Activated CD4-positive, alpha-beta T cell treated with anti-CD3 and anti-CD28 coated beads, Interleukin-2, amount 10 ng/mL, durations not matched to agents 7 days and 5 days (primary cell): ENCODE measurements at regions not wholly inside any gene's neighbourhood (a gene's known extent, or its start where the extent isn't known, plus 50 kb on each side); places are given as distances from the start of the nearest gene placed in this dataset.

Source experiments
- CTCF ChIA-PET: fragments of 350-600 bp; sonication (Branson Sonifier 250); formaldehyde crosslinking; loops from one replicate; lab custom pipeline; 2021; ENCODE audit warnings: antibody characterized with exemption; lab: Charles Lee
- POLR2A ChIA-PET: fragments of 350-600 bp; sonication (Branson Sonifier 250); formaldehyde crosslinking; loops from one replicate; lab custom pipeline; 2021; ENCODE audit warnings: antibody characterized with exemption; lab: Charles Lee
- DNase-seq: peaks from one replicate; pipeline ENCODE4 v3.0.0-alpha.2; 2020
- H3K27ac Mint-ChIP-seq: one replicate; pipeline ENCODE4 v1.8.0; 2021; ENCODE audit warnings: mild to moderate bottlenecking, moderate library complexity, mixed read lengths
- H3K27me3 Mint-ChIP-seq: one replicate; pipeline ENCODE4 v1.8.0; 2021; ENCODE audit warnings: mixed read lengths
- H3K36me3 Mint-ChIP-seq: one replicate; pipeline ENCODE4 v1.8.0; 2021; ENCODE audit warnings: low read depth, mixed read lengths
- H3K4me1 Mint-ChIP-seq: one replicate; pipeline ENCODE4 v1.8.0; 2021; ENCODE audit warnings: mixed read lengths
- H3K4me3 Mint-ChIP-seq: one replicate; pipeline ENCODE4 v1.8.0; 2021; ENCODE audit warnings: mild to moderate bottlenecking, moderate library complexity, mixed read lengths
- H3K9me3 Mint-ChIP-seq: one replicate; pipeline ENCODE4 v1.8.0; 2021; ENCODE audit warnings: mixed read lengths

GRCh38 chr15:95676500-95676899 is 654.0 kb upstream of the NR2F2 start:
- Mint-ChIP-seq H3K4me1 (no peaks in the 10 kb centered on the region), H3K9me3 (no peaks in the 10 kb centered on the region), H3K27ac (no peak overlapping the region), H3K27me3 (no peaks in the 10 kb centered on the region), H3K4me3 (no peak overlapping the region), H3K36me3 (no peaks in the 10 kb centered on the region)
- ChIA-PET POLR2A (no interaction called here), CTCF (interaction anchor here (0.6 kb wide), 1 partner anchor 449 kb away, joined by 3 read pairs; no protein-coding TSS in a partner anchor)
- DNase-seq = no peak

DNA sequence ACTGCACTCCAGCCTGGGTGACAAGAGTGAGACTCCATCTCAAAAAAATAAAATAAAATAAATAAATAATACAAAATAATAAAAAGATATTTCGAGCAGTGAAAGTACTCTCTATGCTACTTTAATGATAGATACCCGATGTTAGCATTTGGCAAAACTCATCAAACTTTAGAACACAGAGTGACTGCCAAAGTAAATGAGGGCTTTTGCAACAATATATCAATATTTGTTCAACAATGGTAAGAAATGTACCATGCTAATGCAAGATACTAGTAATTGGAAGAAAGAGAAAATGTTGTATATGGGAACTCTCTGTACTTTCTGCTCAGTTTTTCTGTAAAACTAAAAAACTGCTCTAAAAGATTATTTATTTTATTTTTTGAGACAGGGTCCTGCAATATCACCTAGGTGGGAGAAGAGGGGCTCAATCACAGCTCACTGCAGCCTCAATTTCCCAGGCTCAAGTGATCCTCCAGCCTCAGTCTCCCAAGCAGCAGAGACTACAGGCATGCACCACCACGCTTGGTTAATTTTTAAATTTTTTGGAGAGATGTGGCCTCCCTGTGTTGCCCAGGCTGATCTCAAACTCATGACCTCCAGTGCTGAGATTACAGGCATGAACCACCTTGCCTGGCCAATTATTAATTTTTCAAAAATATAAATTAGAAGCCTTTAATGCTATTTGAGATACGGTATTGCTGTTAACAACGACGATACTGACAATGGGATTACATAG is 650.5 kb upstream of the NR2F2 start:
- Mint-ChIP-seq H3K27ac (no peak overlapping the region), H3K36me3 (no peaks in the 10 kb centered on the region), H3K4me3 (no peak overlapping the region), H3K4me1 (no peaks in the 10 kb centered on the region), H3K9me3 (no peaks in the 10 kb centered on the region), H3K27me3 (peaks cover 2% of the 10 kb centered on the region)
- DNase-seq = no peak
- CTCF ChIA-PET = no interaction called here
- POLR2A ChIA-PET = no interaction called here

DNA sequence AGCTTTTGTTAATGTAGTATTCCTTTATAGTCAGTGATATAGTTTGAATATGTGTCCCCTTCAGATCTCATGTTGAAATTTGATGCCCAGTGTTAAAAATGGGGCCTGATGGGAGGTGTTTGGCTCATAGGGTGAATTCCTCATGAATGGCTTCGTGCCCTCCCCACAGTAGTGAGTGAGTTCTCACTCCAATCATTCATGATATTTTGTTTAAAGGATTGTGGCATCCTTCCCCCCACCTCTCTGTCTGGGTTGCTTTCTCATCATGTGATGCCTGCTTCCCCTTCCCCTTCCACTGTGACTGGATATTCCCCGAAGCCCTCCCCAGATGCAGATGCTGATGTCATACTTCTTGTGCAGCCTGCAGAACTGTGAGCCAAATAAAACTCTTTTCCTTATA is 649.8 kb upstream of the NR2F2 start:
- H3K36me3 Mint-ChIP-seq = no peaks in the 10 kb centered on the region
- H3K4me3 Mint-ChIP-seq = no peak overlapping the region
- peaks cover 2% of the 10 kb centered on the region for H3K27me3 Mint-ChIP-seq
- no peak overlapping the region for H3K27ac Mint-ChIP-seq
- DNase-seq = no peak
- ChIA-PET CTCF (no interaction called here), POLR2A (no interaction called here)
- H3K9me3 Mint-ChIP-seq = no peaks in the 10 kb centered on the region
- H3K4me1 Mint-ChIP-seq = no peaks in the 10 kb centered on the region

- peaks cover 2% of the 10 kb centered on the region for H3K27me3 Mint-ChIP-seq
- CTCF ChIA-PET = no interaction called here
Measured at GRCh38 chr15:95681836-95682544, 648.5 kb upstream of the NR2F2 start.

GRCh38 chr15:95684126-95684525 is 646.4 kb upstream of the NR2F2 start:
- no peaks in the 10 kb centered on the region for H3K36me3 Mint-ChIP-seq
- ChIA-PET POLR2A (no interaction called here), CTCF (no interaction called here)
- no peaks in the 10 kb centered on the region for H3K9me3 Mint-ChIP-seq
- no peak overlapping the region for H3K27ac Mint-ChIP-seq
- no peaks in the 10 kb centered on the region for H3K4me1 Mint-ChIP-seq
- H3K27me3 Mint-ChIP-seq = peaks cover 2% of the 10 kb centered on the region
- H3K4me3 Mint-ChIP-seq = no peak overlapping the region
- no peak for DNase-seq

More at GRCh38 chr15:95681836-95682544, 648.5 kb upstream of the NR2F2 start:
- H3K4me3 Mint-ChIP-seq = no peak overlapping the region
- DNase-seq = no peak
- no peaks in the 10 kb centered on the region for H3K36me3 Mint-ChIP-seq
- H3K4me1 Mint-ChIP-seq = no peaks in the 10 kb centered on the region
- no peak overlapping the region for H3K27ac Mint-ChIP-seq
- POLR2A ChIA-PET = no interaction called here
- H3K9me3 Mint-ChIP-seq = no peaks in the 10 kb centered on the region

- Mint-ChIP-seq H3K4me1 (no peaks in the 10 kb centered on the region), H3K9me3 (no peaks in the 10 kb centered on the region), H3K36me3 (no peaks in the 10 kb centered on the region), H3K4me3 (no peak overlapping the region), H3K27me3 (peaks cover 2% of the 10 kb centered on the region), H3K27ac (no peak overlapping the region)
- no peak for DNase-seq
- ChIA-PET POLR2A (no interaction called here), CTCF (no interaction called here)
Measured at GRCh38 chr15:95684693-95685115, 645.8 kb upstream of the NR2F2 start.

DNA sequence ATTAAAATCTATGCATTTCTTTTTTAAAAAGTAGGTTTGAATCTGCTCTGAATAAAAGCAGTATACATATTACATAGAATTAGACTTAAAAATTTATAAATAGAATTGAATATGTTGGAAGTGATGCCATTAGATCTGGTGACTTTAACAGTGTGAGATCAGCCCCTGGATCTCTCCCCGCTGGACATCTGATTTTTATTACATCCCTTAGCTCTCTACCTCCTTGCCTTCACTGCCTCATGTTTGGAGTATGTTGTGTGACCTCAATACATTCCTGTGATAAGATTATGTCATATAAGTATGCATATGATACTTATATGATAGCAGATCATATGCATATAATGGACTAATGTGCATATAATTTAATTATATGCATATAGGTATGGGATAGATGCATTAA is 643.4 kb upstream of the NR2F2 start:
- peaks cover 2% of the 10 kb centered on the region for H3K27me3 Mint-ChIP-seq
- H3K36me3 Mint-ChIP-seq = no peaks in the 10 kb centered on the region
- no peaks in the 10 kb centered on the region for H3K9me3 Mint-ChIP-seq
- no peak for DNase-seq
- POLR2A ChIA-PET = no interaction called here
- H3K4me1 Mint-ChIP-seq = no peaks in the 10 kb centered on the region
- no peak overlapping the region for H3K27ac Mint-ChIP-seq
- CTCF ChIA-PET = no interaction called here
- no peak overlapping the region for H3K4me3 Mint-ChIP-seq

DNA sequence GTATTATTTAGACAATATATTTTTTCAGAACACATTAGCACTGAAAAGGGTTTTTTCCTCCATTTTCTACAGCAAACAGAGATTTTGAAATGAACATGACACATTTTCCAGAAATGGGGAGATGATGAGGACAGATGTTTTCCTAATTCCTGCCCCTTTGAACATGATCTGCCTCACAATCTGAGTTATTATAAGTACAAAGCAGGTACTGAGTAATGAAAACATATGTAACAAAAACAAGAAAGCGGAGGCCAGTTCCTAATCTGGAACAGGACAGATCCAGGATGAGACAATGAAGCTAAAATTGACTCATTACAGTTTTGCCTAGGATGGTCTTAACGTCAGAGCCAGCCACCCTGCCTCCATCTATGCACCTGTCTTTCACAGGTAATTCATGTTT is 642.8 kb upstream of the NR2F2 start:
- H3K36me3 Mint-ChIP-seq = no peaks in the 10 kb centered on the region

GRCh38 chr15:95690631-95691340 is 639.7 kb upstream of the NR2F2 start:
- POLR2A ChIA-PET = no interaction called here
- peaks cover 2% of the 10 kb centered on the region for H3K27me3 Mint-ChIP-seq
- peaks cover 11% of the 10 kb centered on the region for H3K9me3 Mint-ChIP-seq
- no peak overlapping the region for H3K27ac Mint-ChIP-seq
- no peak for DNase-seq
- no peaks in the 10 kb centered on the region for H3K4me1 Mint-ChIP-seq
- H3K36me3 Mint-ChIP-seq = no peaks in the 10 kb centered on the region
- CTCF ChIA-PET = interaction anchor here (1.2 kb wide), 1 partner anchor 12 kb away, joined by 5 read pairs; no protein-coding TSS in a partner anchor
- H3K4me3 Mint-ChIP-seq = no peak overlapping the region

More for the DNA sequence above, 642.8 kb upstream of the NR2F2 start:
- ChIA-PET CTCF (no interaction called here), POLR2A (no interaction called here)
- no peak overlapping the region for H3K27ac Mint-ChIP-seq
- H3K27me3 Mint-ChIP-seq = peaks cover 2% of the 10 kb centered on the region
- no peaks in the 10 kb centered on the region for H3K4me1 Mint-ChIP-seq
- DNase-seq = no peak
- no peaks in the 10 kb centered on the region for H3K9me3 Mint-ChIP-seq
- no peak overlapping the region for H3K4me3 Mint-ChIP-seq

GRCh38 chr15:95693917-95694316 is 636.6 kb upstream of the NR2F2 start:
- H3K27ac Mint-ChIP-seq = no peak overlapping the region
- H3K4me3 Mint-ChIP-seq = no peak overlapping the region
- no peak for DNase-seq
- CTCF ChIA-PET = no interaction called here
- POLR2A ChIA-PET = no interaction called here
- H3K4me1 Mint-ChIP-seq = no peaks in the 10 kb centered on the region
- H3K27me3 Mint-ChIP-seq = peaks cover 2% of the 10 kb centered on the region
- peaks cover 11% of the 10 kb centered on the region for H3K9me3 Mint-ChIP-seq
- H3K36me3 Mint-ChIP-seq = no peaks in the 10 kb centered on the region

- no peak for DNase-seq
- Mint-ChIP-seq H3K27ac (no peak overlapping the region), H3K27me3 (peaks cover 1% of the 10 kb centered on the region), H3K4me1 (no peaks in the 10 kb centered on the region), H3K4me3 (no peak overlapping the region), H3K9me3 (peaks cover 29% of the 10 kb centered on the region), H3K36me3 (no peaks in the 10 kb centered on the region)
- ChIA-PET CTCF (no interaction called here), POLR2A (no interaction called here)
Measured at GRCh38 chr15:95698230-95698629, 632.3 kb upstream of the NR2F2 start.

DNA sequence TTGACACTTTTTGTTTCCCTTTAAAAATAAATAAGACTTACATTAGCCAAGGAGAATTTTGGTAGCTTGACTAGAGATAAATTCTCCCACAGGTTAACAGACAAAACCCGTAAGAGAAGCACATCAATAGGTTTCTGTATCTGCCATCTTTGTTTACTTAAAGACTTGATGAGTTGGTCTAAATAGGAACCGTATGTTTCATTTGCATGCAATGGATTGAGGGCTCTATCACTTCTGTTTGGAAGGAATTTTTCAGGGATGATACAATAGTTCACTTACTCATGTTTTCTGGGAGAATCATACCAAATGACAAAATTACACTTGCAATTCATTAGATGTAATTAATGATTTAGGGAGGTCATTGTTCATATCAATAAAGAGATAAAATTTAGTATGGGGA is 631.5 kb upstream of the NR2F2 start:
- no peaks in the 10 kb centered on the region for H3K27me3 Mint-ChIP-seq
- H3K27ac Mint-ChIP-seq = no peak overlapping the region
- ChIA-PET POLR2A (no interaction called here), CTCF (no interaction called here)
- H3K4me3 Mint-ChIP-seq = no peak overlapping the region
- H3K9me3 Mint-ChIP-seq = peaks cover 25% of the 10 kb centered on the region
- no peaks in the 10 kb centered on the region for H3K4me1 Mint-ChIP-seq
- no peak for DNase-seq
- no peaks in the 10 kb centered on the region for H3K36me3 Mint-ChIP-seq

GRCh38 chr15:95699578-95699977 is 630.9 kb upstream of the NR2F2 start:
- H3K27ac Mint-ChIP-seq = no peak overlapping the region
- H3K4me1 Mint-ChIP-seq = no peaks in the 10 kb centered on the region
- CTCF ChIA-PET = no interaction called here

More at GRCh38 chr15:95699578-95699977, 630.9 kb upstream of the NR2F2 start:
- H3K36me3 Mint-ChIP-seq = no peaks in the 10 kb centered on the region
- H3K4me3 Mint-ChIP-seq = no peak overlapping the region
- POLR2A ChIA-PET = no interaction called here
- DNase-seq = no peak
- peaks cover 19% of the 10 kb centered on the region for H3K9me3 Mint-ChIP-seq
- no peaks in the 10 kb centered on the region for H3K27me3 Mint-ChIP-seq
